GM12878 (cell line): ENCODE measurements at regions not wholly inside any gene's neighbourhood (a gene's known extent, or its start where the extent isn't known, plus 50 kb on each side); places are given as distances from the start of the nearest gene placed in this dataset.

Experiments used
- JUNB ChIP-seq: IDR thresholded peaks from 2 replicates; pipeline ENCODE4 v1.6.1; 2016; ENCODE audit warnings: antibody characterized with exemption, mild to moderate bottlenecking
- MXI1 ChIP-seq: fragments of 150-350 bp; IDR thresholded peaks from 2 replicates; pipeline ENCODE4 v1.6.1; 2011; ENCODE audit warnings: low read depth, mild to moderate bottlenecking, inconsistent platforms, low read length, improper control_type of control experiment
- NFIC ChIP-seq: IDR thresholded peaks from 2 replicates; pipeline ENCODE4 v1.6.1; 2012; ENCODE audit warnings: low read depth, mild to moderate bottlenecking, inconsistent platforms, low read length, moderate library complexity
- ZNF207 ChIP-seq: fragments of 450-650 bp; IDR thresholded peaks from 2 replicates; pipeline ENCODE4 v1.6.1; 2014; ENCODE audit warnings: antibody characterized with exemption, mild to moderate bottlenecking, borderline replicate concordance
- TF ChIP-seq, protein P1 (sequence below), 3 experiments: IDR thresholded peaks in 2 of 3; conservative IDR thresholded peaks in 1 of 3; 2 replicates each; pipeline ENCODE4 v1.5.1; 2011; ENCODE audit warnings: low read depth in 3 of 3, low read length in 3 of 3, mild to moderate bottlenecking in 3 of 3, control low read depth in 2 of 3, moderate library complexity in 2 of 3, inconsistent platforms in 1 of 3, mixed read lengths in 1 of 3; ENCODE audit not compliant: control insufficient read depth in 2 of 3, insufficient read depth in 1 of 3; ENCODE audit errors: extremely low read depth in 1 of 3
- TF ChIP-seq, protein P2 (sequence below): IDR thresholded peaks from 2 replicates; pipeline ENCODE4 v1.6.1; 2012; ENCODE audit warnings: low read depth, low read length, improper control_type of control experiment
- TF ChIP-seq, protein P3 (sequence below): IDR thresholded peaks from 2 replicates; pipeline ENCODE4 v1.6.1; 2011; ENCODE audit warnings: low read depth, low read length, improper control_type of control experiment, borderline replicate concordance

DNA sequence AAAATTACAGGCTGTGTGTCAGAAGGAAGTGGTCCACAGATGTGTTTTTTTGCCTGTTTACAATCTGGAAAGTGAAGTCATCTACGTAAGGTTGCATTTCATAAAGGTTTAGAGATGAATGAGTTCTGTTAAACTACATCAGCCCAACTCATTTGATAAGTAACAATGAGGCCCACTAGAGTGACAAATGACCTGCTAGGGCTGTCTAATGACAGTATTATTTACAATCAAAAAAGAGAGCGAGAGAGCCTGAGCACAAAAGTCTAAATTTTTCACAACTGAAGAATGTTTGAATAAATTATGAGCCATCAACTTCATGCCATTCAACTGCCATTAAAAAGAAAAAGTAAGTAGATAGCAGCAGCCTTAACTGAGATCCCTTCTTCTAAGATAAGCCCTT is 135.7 kb upstream of the TBL1XR1 start:
- TF ChIP-seq JUNB: peak; percentile 36; the same call in 1 of the 2 replicates
- TF ChIP-seq, protein P1, sequence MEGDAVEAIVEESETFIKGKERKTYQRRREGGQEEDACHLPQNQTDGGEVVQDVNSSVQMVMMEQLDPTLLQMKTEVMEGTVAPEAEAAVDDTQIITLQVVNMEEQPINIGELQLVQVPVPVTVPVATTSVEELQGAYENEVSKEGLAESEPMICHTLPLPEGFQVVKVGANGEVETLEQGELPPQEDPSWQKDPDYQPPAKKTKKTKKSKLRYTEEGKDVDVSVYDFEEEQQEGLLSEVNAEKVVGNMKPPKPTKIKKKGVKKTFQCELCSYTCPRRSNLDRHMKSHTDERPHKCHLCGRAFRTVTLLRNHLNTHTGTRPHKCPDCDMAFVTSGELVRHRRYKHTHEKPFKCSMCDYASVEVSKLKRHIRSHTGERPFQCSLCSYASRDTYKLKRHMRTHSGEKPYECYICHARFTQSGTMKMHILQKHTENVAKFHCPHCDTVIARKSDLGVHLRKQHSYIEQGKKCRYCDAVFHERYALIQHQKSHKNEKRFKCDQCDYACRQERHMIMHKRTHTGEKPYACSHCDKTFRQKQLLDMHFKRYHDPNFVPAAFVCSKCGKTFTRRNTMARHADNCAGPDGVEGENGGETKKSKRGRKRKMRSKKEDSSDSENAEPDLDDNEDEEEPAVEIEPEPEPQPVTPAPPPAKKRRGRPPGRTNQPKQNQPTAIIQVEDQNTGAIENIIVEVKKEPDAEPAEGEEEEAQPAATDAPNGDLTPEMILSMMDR (IDR thresholded peaks at IDR 0.05 in 2 of 3, conservative IDR thresholded peaks at IDR 0.05 in 1 of 3; ENCODE audit: control insufficient read depth in 2 of 3, extremely low read depth in 1 of 3, insufficient read depth in 1 of 3, low read depth in 3 of 3, low read length in 3 of 3): no peak
- TF ChIP-seq, protein P2, sequence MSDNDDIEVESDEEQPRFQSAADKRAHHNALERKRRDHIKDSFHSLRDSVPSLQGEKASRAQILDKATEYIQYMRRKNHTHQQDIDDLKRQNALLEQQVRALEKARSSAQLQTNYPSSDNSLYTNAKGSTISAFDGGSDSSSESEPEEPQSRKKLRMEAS: no peak
- TF ChIP-seq ZNF207: no peak
- TF ChIP-seq, protein P3, sequence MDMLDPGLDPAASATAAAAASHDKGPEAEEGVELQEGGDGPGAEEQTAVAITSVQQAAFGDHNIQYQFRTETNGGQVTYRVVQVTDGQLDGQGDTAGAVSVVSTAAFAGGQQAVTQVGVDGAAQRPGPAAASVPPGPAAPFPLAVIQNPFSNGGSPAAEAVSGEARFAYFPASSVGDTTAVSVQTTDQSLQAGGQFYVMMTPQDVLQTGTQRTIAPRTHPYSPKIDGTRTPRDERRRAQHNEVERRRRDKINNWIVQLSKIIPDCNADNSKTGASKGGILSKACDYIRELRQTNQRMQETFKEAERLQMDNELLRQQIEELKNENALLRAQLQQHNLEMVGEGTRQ: no peak
- TF ChIP-seq MXI1: no peak
- no peak for TF ChIP-seq NFIC
